Type B pancreatic cell (in vitro differentiated cells): ENCODE measurements at regions not wholly inside any gene's neighbourhood (a gene's known extent, or its start where the extent isn't known, plus 50 kb on each side); places are given as distances from the start of the nearest gene placed in this dataset.

Source experiments
- DNase-seq: peaks from one replicate; pipeline ENCODE4 v3.0.0; 2021; ENCODE audit warnings: mixed read lengths; ENCODE audit not compliant: unreplicated experiment; ENCODE audit errors: extremely low spot score
- H3K27ac Mint-ChIP-seq: 2 replicates; pipeline ENCODE4 v1.8.0; 2021; ENCODE audit warnings: mild to moderate bottlenecking, mixed read lengths
- H3K27me3 Mint-ChIP-seq: 2 replicates; pipeline ENCODE4 v1.8.0; 2021; ENCODE audit warnings: mixed read lengths
- H3K36me3 Mint-ChIP-seq: 2 replicates; pipeline ENCODE4 v1.8.0; 2021; ENCODE audit warnings: mixed read lengths
- H3K4me1 Mint-ChIP-seq: one replicate; pipeline ENCODE4 v1.8.0; 2021; ENCODE audit warnings: mixed read lengths; ENCODE audit not compliant: unreplicated experiment
- H3K4me3 Mint-ChIP-seq: 2 replicates; pipeline ENCODE4 v1.8.0; 2021; ENCODE audit warnings: mild to moderate bottlenecking, mixed read lengths
- H3K9me3 Mint-ChIP-seq: 2 replicates; pipeline ENCODE4 v1.8.0; 2021; ENCODE audit warnings: mixed read lengths
- CTCF ChIP-seq: fragments of 200-600 bp; sonication (generic); conservative IDR thresholded peaks from 2 replicates; pipeline ENCODE4 v1.5.0; 2021; ENCODE audit warnings: antibody characterized with exemption, mild to moderate bottlenecking

DNA sequence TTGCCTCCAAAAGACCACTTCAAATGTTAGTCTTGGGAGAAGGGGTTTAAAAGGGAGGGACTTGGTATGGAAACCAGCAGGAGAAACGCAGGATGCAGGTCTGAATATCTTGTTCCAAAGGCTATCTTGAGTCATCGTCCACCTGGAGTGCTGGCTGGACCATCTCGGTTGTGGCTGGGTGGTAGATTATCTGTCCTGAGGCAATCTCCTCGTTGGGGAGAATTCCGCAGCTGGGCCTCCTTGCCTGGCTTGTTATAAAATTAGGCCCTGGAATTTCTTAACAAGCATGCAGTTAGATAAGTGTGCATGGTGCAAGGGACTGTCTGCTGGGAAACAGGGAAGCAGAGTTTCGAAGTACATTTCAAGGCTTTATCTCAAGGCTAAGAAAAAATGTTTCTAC lies 2045.7 kb upstream of the TENM3 start:
- Mint-ChIP-seq H3K36me3 (no peaks in the 10 kb centered on the region), H3K27me3 (no peaks in the 10 kb centered on the region), H3K4me3 (no peak overlapping the region), H3K9me3 (no peaks in the 10 kb centered on the region), H3K4me1 (peaks cover 6% of the 10 kb centered on the region), H3K27ac (no peak overlapping the region)
- DNase-seq = no peak
- TF ChIP-seq CTCF = no peak

GRCh38 chr4:180203349-180203748 lies 2039.9 kb upstream of the TENM3 start:
- Mint-ChIP-seq H3K36me3 (peaks cover 3% of the 10 kb centered on the region), H3K4me3 (no peak overlapping the region), H3K27me3 (no peaks in the 10 kb centered on the region), H3K27ac (no peak overlapping the region), H3K9me3 (no peaks in the 10 kb centered on the region), H3K4me1 (no peaks in the 10 kb centered on the region)
- no peak for TF ChIP-seq CTCF
- no peak for DNase-seq

GRCh38 chr4:180205276-180205675 lies 2037.9 kb upstream of the TENM3 start:
- no peak for TF ChIP-seq CTCF
- no peaks in the 10 kb centered on the region for H3K27me3 Mint-ChIP-seq
- DNase-seq = no peak
- no peak overlapping the region for H3K27ac Mint-ChIP-seq
- H3K36me3 Mint-ChIP-seq = peaks cover 3% of the 10 kb centered on the region
- no peak overlapping the region for H3K4me3 Mint-ChIP-seq
- no peaks in the 10 kb centered on the region for H3K9me3 Mint-ChIP-seq
- H3K4me1 Mint-ChIP-seq = no peaks in the 10 kb centered on the region

DNA sequence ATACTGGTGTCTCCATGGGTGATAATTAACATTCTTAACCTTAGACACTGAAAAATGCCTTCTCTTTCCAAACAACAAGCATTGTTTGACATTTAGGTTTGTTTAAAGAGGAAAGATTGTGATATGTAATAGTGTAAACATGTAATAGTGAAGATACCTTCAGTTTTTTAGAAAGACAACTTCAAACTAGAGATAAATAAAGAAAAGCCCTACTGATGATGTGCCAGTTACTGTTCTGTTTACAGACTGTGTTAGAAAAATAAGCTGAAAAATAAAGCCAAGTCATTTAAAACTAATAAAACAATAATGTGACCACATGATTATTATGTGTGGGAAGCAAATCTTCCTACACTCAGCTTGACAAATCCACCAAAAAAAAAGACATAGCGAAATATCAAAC lies 2035.3 kb upstream of the TENM3 start:
- peaks cover 3% of the 10 kb centered on the region for H3K36me3 Mint-ChIP-seq
- TF ChIP-seq CTCF = no peak
- H3K4me1 Mint-ChIP-seq = no peaks in the 10 kb centered on the region

DNA sequence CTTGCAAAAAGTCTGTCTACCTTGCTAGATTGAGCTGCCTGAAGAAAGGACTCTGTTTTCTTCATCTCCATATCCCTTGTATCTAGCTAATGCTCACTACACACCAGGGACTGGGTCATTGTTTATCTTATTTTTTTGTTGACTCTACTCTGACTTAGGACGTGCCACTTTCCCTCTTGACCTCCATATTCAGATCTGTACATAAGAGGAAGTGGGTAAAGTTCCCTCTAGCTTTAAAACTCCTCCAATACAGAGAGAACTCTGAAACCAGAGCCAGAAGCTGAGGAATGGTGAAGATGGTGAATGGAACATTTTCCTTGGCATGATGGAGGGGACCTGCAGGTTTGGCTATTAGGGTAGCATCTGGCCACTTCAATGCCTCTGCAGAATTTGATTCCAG lies 2026.1 kb upstream of the TENM3 start:
- TF ChIP-seq CTCF = no peak
- H3K36me3 Mint-ChIP-seq = no peaks in the 10 kb centered on the region
- H3K27me3 Mint-ChIP-seq = no peaks in the 10 kb centered on the region
- H3K4me3 Mint-ChIP-seq = no peak overlapping the region
- no peaks in the 10 kb centered on the region for H3K4me1 Mint-ChIP-seq
- no peak overlapping the region for H3K27ac Mint-ChIP-seq
- peaks cover 13% of the 10 kb centered on the region for H3K9me3 Mint-ChIP-seq
- no peak for DNase-seq

More for the DNA sequence above, 2035.3 kb upstream of the TENM3 start:
- no peaks in the 10 kb centered on the region for H3K27me3 Mint-ChIP-seq
- no peak overlapping the region for H3K4me3 Mint-ChIP-seq
- no peak overlapping the region for H3K27ac Mint-ChIP-seq
- H3K9me3 Mint-ChIP-seq = no peaks in the 10 kb centered on the region
- no peak for DNase-seq

- Mint-ChIP-seq H3K27me3 (no peaks in the 10 kb centered on the region), H3K27ac (no peak overlapping the region), H3K4me1 (no peaks in the 10 kb centered on the region), H3K36me3 (no peaks in the 10 kb centered on the region), H3K4me3 (no peak overlapping the region), H3K9me3 (peaks cover 13% of the 10 kb centered on the region)
- TF ChIP-seq CTCF = no peak
- DNase-seq = no peak
Observed at GRCh38 chr4:180219080-180219479, 2024.1 kb upstream of the TENM3 start.
